Esophagus squamous epithelium (tissue), 4 donors: ENCODE measurements at regions not wholly inside any gene's neighbourhood (a gene's known extent, or its start where the extent isn't known, plus 50 kb on each side); places are given as distances from the start of the nearest gene placed in this dataset.

Experiments used
- POLR2A ChIP-seq, 4 donors: fragments of 450-650 bp; IDR thresholded peaks; one replicate each; pipeline ENCODE4 v1.6.1; 2017; ENCODE audit warnings: antibody characterized with exemption in 4 of 4, mild to moderate bottlenecking in 4 of 4, moderate library complexity in 3 of 4
- TF ChIP-seq, protein P1 (sequence below), 6 experiments: fragments of 450-650 bp in 4 of 6; fragments of 200-600 bp in 2 of 6; sonication (generic) in 2 of 6; IDR thresholded peaks; one replicate each; pipeline ENCODE4 v1.5.1; 2016 to 2019; ENCODE audit warnings: antibody characterized with exemption in 6 of 6, mild to moderate bottlenecking in 4 of 6, moderate library complexity in 4 of 6

DNA sequence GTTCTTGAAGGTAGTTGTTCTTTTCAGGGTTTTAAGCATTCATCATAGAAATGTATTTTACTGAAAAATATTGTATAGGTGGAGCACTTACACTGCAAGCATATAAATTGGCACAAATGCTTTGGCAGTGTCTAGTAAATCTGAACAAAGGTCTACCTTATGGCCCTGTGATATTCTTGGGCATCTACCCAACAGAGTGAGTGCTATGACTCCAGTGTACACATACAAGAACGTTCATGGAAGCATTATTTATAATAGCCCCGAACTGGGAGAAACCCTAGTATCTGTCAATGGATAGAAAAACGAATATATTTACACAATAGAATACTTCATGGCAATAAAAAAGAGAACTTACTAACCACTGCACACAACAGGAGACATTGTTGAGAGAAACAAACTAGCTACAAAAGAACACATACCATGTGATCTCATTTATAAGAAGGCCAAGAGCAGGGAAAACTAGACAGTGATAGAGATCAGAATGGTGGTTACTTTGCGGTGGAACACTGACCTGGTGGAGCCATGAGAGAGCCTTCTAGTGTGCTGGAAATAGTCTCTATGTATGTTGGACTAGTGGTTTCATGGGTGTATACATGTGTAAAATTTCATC is 96.0 kb downstream of the MAB21L3 start:
- TF ChIP-seq, protein P1, sequence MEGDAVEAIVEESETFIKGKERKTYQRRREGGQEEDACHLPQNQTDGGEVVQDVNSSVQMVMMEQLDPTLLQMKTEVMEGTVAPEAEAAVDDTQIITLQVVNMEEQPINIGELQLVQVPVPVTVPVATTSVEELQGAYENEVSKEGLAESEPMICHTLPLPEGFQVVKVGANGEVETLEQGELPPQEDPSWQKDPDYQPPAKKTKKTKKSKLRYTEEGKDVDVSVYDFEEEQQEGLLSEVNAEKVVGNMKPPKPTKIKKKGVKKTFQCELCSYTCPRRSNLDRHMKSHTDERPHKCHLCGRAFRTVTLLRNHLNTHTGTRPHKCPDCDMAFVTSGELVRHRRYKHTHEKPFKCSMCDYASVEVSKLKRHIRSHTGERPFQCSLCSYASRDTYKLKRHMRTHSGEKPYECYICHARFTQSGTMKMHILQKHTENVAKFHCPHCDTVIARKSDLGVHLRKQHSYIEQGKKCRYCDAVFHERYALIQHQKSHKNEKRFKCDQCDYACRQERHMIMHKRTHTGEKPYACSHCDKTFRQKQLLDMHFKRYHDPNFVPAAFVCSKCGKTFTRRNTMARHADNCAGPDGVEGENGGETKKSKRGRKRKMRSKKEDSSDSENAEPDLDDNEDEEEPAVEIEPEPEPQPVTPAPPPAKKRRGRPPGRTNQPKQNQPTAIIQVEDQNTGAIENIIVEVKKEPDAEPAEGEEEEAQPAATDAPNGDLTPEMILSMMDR (IDR thresholded peaks at IDR 0.05) = no peak
- no peak for TF ChIP-seq POLR2A (IDR thresholded peaks at IDR 0.05)
